ENCODE measurements at regions not wholly inside any gene's neighbourhood (a gene's known extent, or its start where the extent isn't known, plus 50 kb on each side); places are given as distances from the start of the nearest gene placed in this dataset.
"Not testable (repeated sequence)": the region's sequence is repeated elsewhere in the genome, so short reads cannot be mapped to it uniquely, and the experiment has no call there.

GRCh38 chr5:108504974-108505373, 123.1 kb upstream of the FBXL17 start:
- H3K4me1 ChIP-seq (ENCODE audit: control insufficient read depth in 2 of 3, insufficient read depth in 2 of 3, low read depth in 1 of 3, low read length in 3 of 3): no peaks in the 10 kb centered on the region
- peaks cover 0 to 5% (median 0%) of the 10 kb centered on the region in 3 donors for H3K9me3 ChIP-seq (ENCODE audit: control insufficient read depth in 2 of 3, insufficient read depth in 1 of 3, low read length in 3 of 3)
- no peak for TF ChIP-seq CTCF (IDR thresholded peaks at IDR 0.05; ENCODE audit: borderline replicate concordance, extremely low read depth, insufficient read depth)
- H3K9ac ChIP-seq (ENCODE audit: low read length in 3 of 3): no peak overlapping the region
- H3K4me3 ChIP-seq (ENCODE audit: low read length in 3 of 3): no peak overlapping the region
- H3K36me3 ChIP-seq (ENCODE audit: control insufficient read depth in 2 of 3, insufficient read depth in 3 of 3, low read length in 3 of 3): no peaks in the 10 kb centered on the region
- intact Hi-C loops (cut with DNase I): no loop called here
- DNase-seq (no peak), FAIRE-seq (no peak)
- H3K27me3 ChIP-seq (ENCODE audit: control insufficient read depth, insufficient read depth, low read length): no peaks in the 10 kb centered on the region
- no peak overlapping the region for H3K27ac ChIP-seq (ENCODE audit: low read depth in 2 of 2, low read length in 2 of 2)

GRCh38 chr5:108503986-108504385, 122.1 kb upstream of the FBXL17 start:
- TF ChIP-seq CTCF (IDR thresholded peaks at IDR 0.05; ENCODE audit: borderline replicate concordance, extremely low read depth, insufficient read depth): no peak
- H3K36me3 ChIP-seq (ENCODE audit: control insufficient read depth in 2 of 3, insufficient read depth in 3 of 3, low read length in 3 of 3): no peaks in the 10 kb centered on the region
- H3K4me1 ChIP-seq (ENCODE audit: control insufficient read depth in 2 of 3, insufficient read depth in 2 of 3, low read depth in 1 of 3, low read length in 3 of 3): no peaks in the 10 kb centered on the region
- H3K27me3 ChIP-seq (ENCODE audit: control insufficient read depth, insufficient read depth, low read length): no peaks in the 10 kb centered on the region
- DNase-seq (no peak), FAIRE-seq (no peak)
- intact Hi-C loops (cut with DNase I): no loop called here
- H3K4me3 ChIP-seq (ENCODE audit: low read length in 3 of 3): no peak overlapping the region
- H3K27ac ChIP-seq (ENCODE audit: low read depth in 2 of 2, low read length in 2 of 2): no peak overlapping the region
- H3K9me3 ChIP-seq (ENCODE audit: control insufficient read depth in 2 of 3, insufficient read depth in 1 of 3, low read length in 3 of 3): peaks cover 0 to 5% (median 0%) of the 10 kb centered on the region in 3 donors
- no peak overlapping the region for H3K9ac ChIP-seq (ENCODE audit: low read length in 3 of 3)

- H3K27me3 ChIP-seq (ENCODE audit: control insufficient read depth, insufficient read depth, low read length); H3K9me3 ChIP-seq (ENCODE audit: control insufficient read depth in 2 of 3, insufficient read depth in 1 of 3, low read length in 3 of 3); H3K36me3 ChIP-seq (ENCODE audit: control insufficient read depth in 2 of 3, insufficient read depth in 3 of 3, low read length in 3 of 3); H3K9ac ChIP-seq (ENCODE audit: low read length in 3 of 3); H3K4me3 ChIP-seq (ENCODE audit: low read length in 3 of 3); intact Hi-C loops (cut with DNase I); H3K27ac ChIP-seq (ENCODE audit: low read depth in 2 of 2, low read length in 2 of 2); H3K4me1 ChIP-seq (ENCODE audit: control insufficient read depth in 2 of 3, insufficient read depth in 2 of 3, low read depth in 1 of 3, low read length in 3 of 3); FAIRE-seq; DNase-seq: not testable (repeated sequence)
Observed at GRCh38 chr5:108495615-108496014, 113.7 kb upstream of the FBXL17 start.

GRCh38 chr5:108487951-108488350, 106.1 kb upstream of the FBXL17 start:
- H3K4me1 ChIP-seq (ENCODE audit: control insufficient read depth in 2 of 3, insufficient read depth in 2 of 3, low read depth in 1 of 3, low read length in 3 of 3): no peaks in the 10 kb centered on the region
- FAIRE-seq: no peak
- H3K9me3 ChIP-seq (ENCODE audit: control insufficient read depth in 2 of 3, insufficient read depth in 1 of 3, low read length in 3 of 3): peaks cover 0 to 4% (median 3%) of the 10 kb centered on the region in 3 donors
- H3K9ac ChIP-seq (ENCODE audit: low read length in 3 of 3): no peak overlapping the region
- DNase-seq: no peak
- H3K27ac ChIP-seq (ENCODE audit: low read depth in 2 of 2, low read length in 2 of 2): no peak overlapping the region
- H3K36me3 ChIP-seq (ENCODE audit: control insufficient read depth in 2 of 3, insufficient read depth in 3 of 3, low read length in 3 of 3): no peaks in the 10 kb centered on the region
- no peak overlapping the region for H3K4me3 ChIP-seq (ENCODE audit: low read length in 3 of 3)
- no peak for TF ChIP-seq CTCF (IDR thresholded peaks at IDR 0.05; ENCODE audit: borderline replicate concordance, extremely low read depth, insufficient read depth)
- no peaks in the 10 kb centered on the region for H3K27me3 ChIP-seq (ENCODE audit: control insufficient read depth, insufficient read depth, low read length)
- intact Hi-C loops (cut with DNase I): no loop called here

All from kidney (tissue), 13 donors.